ENCODE measurements at regions not wholly inside any gene's neighbourhood (a gene's known extent, or its start where the extent isn't known, plus 50 kb on each side); places are given as distances from the start of the nearest gene placed in this dataset.
A peak's percentile ranks its signal among the peaks of the same experiment; 100 is the strongest.

- H3K9me3 ChIP-seq (ENCODE audit: low read length): no peaks in the 10 kb centered on the region
- BruUV-seq (replicated peaks): no TSS peak
- no peaks in the 10 kb centered on the region for H3K4me1 ChIP-seq (ENCODE audit: insufficient read depth, low read length)
- ChIA-PET CTCF (ENCODE audit: low intra/inter-chr PET ratio, low total read pairs) (no interaction called here), POLR2A (no interaction called here)
- ATAC-seq: peak; percentile 59
- H2AFZ ChIP-seq (ENCODE audit: low read length): no peak overlapping the region
- H3K27ac ChIP-seq (ENCODE audit: extremely low read length, insufficient read depth, low read length): no peak overlapping the region
- peaks cover 16% of the 10 kb centered on the region; the same call in 1 of the 2 replicates for H4K20me1 ChIP-seq (ENCODE audit: insufficient read depth, low read length)
- in situ Hi-C loops (cut with HindIII; ENCODE audit: extremely low pct_ligation_motif_present, low pct_unique_long_range_greater_than_20kb): no loop called here
- no peaks in the 10 kb centered on the region for H3K36me3 ChIP-seq (replicated peaks in 1 of 2; ENCODE audit: control insufficient read depth in 1 of 2, insufficient read depth in 2 of 2, low read length in 2 of 2)
- FAIRE-seq: no peak
- DNase-seq (ENCODE audit: low spot score): no peak
- peaks cover 8 to 93% of the 10 kb centered on the region in 2 experiments; a peak in 4 of 5 replicates for H3K27me3 ChIP-seq (ENCODE audit: control insufficient read depth in 1 of 2, insufficient read depth in 2 of 2, low read length in 2 of 2)
- H3K9ac ChIP-seq (ENCODE audit: insufficient read depth, low read depth, low read length): no peak overlapping the region
- H3K79me2 ChIP-seq (ENCODE audit: insufficient read depth, low read length): no peaks in the 10 kb centered on the region
- 28% methylated on average over 14 of the region's 15 CpGs for WGBS (ENCODE audit: low lambda C conversion rate)
- no peak overlapping the region for H3K4me3 ChIP-seq (replicated peaks in 1 of 3; ENCODE audit: insufficient read depth in 1 of 3, low read depth in 2 of 3, low read length in 3 of 3)
- no peak overlapping the region for H3K4me2 ChIP-seq (ENCODE audit: low read depth, low read length)
- intact Hi-C loops (cut with micrococcal nuclease; ENCODE audit: unreplicated experiment): no loop called here
- TF ChIP-seq FOXA3 (CRISPR knock-in tag; IDR thresholded peaks at IDR 0.05): 0 out of 2 replicates have a peak, but pooled peaks have one; percentile 7
- TF ChIP-seq UBTF (CRISPR knock-in tag; IDR thresholded peaks at IDR 0.05): 0 out of 2 replicates have a peak, but pooled peaks have one; percentile 13
- no peak for TF ChIP-seq ELF1 (CRISPR knock-in tag; IDR thresholded peaks at IDR 0.05)
- TF ChIP-seq SKIL (CRISPR knock-in tag; IDR thresholded peaks at IDR 0.05; ENCODE audit: borderline replicate concordance): no peak
- TF ChIP-seq SAP130 (CRISPR knock-in tag; IDR thresholded peaks at IDR 0.05; ENCODE audit: low read depth): peak; percentile 75
- no peak for TF ChIP-seq CEBPG (CRISPR knock-in tag; IDR thresholded peaks at IDR 0.05)
- 0 out of 2 replicates have a peak, but pooled peaks have one; percentile 79 for TF ChIP-seq ATF5 (CRISPR knock-in tag; IDR thresholded peaks at IDR 0.05; ENCODE audit: low read depth)
- TF ChIP-seq RXRB (CRISPR knock-in tag; IDR thresholded peaks at IDR 0.05; ENCODE audit: borderline replicate concordance): peak; percentile 42; the same call in 1 of the 2 replicates
- TF ChIP-seq RARG (CRISPR knock-in tag; IDR thresholded peaks at IDR 0.05; ENCODE audit: low read depth): no peak
- TF ChIP-seq ZNF335 (CRISPR knock-in tag; IDR thresholded peaks at IDR 0.05): 0 out of 2 replicates have a peak, but pooled peaks have one; percentile 42
- TF ChIP-seq TFE3 (CRISPR knock-in tag; IDR thresholded peaks at IDR 0.05): 0 out of 2 replicates have a peak, but pooled peaks have one; percentile 36
- 0 out of 2 replicates have a peak, but pooled peaks have one; percentile 13 for TF ChIP-seq ETV5 (CRISPR knock-in tag; IDR thresholded peaks at IDR 0.05; ENCODE audit: borderline replicate concordance)
- peak; percentile 40; the same call in 1 of the 2 replicates for TF ChIP-seq MYC (CRISPR knock-in tag; IDR thresholded peaks at IDR 0.05; ENCODE audit: borderline replicate concordance)
- TF ChIP-seq ZNF761 (CRISPR knock-in tag; conservative IDR thresholded peaks at IDR 0.05): no peak
- no peak for TF ChIP-seq ZNF235 (CRISPR knock-in tag; IDR thresholded peaks at IDR 0.05; ENCODE audit: borderline replicate concordance)
- TF ChIP-seq HDAC1 (CRISPR knock-in tag; IDR thresholded peaks at IDR 0.05): peak; percentile 54
- TF ChIP-seq TSC22D2 (CRISPR knock-in tag; IDR thresholded peaks at IDR 0.05; ENCODE audit: borderline replicate concordance): peak; percentile 55; the same call in 1 of the 2 replicates
These were observed 65.4 kb upstream of the SLCO4A1 start for GRCh38 chr20:62576815-62577489.

Data from HepG2 (cell line).